Ovary (tissue), 7 donors: ENCODE measurements at regions not wholly inside any gene's neighbourhood (a gene's known extent, or its start where the extent isn't known, plus 50 kb on each side); places are given as distances from the start of the nearest gene placed in this dataset.
A peak's percentile ranks its signal among the peaks of the same experiment; 100 is the strongest.

Source experiments
- DNase-seq, 5 donors: peaks; one replicate each; pipeline ENCODE4 v3.0.0-alpha.2; 2019 to 2020
- H3K27ac ChIP-seq, 2 donors: fragments of 200-600 bp; one replicate each; pipeline versions ENCODE4 v1.5.1 to v1.8.0; 2019 to 2022
- H3K27me3 ChIP-seq: fragments of 200-600 bp; one replicate; pipeline ENCODE4 v1.8.0; 2022
- H3K36me3 ChIP-seq: fragments of 200-600 bp; sonication (generic); one replicate; pipeline ENCODE4 v1.5.1; 2019
- H3K4me1 ChIP-seq: one replicate; pipeline ENCODE4 v1.8.1; 2013; ENCODE audit warnings: mild to moderate bottlenecking, moderate library complexity; ENCODE audit not compliant: insufficient read depth
- H3K4me3 ChIP-seq: fragments of 200-600 bp; sonication (generic); one replicate; pipeline ENCODE4 v1.5.1; 2017
- H3K9me3 ChIP-seq, 2 donors: fragments of 200-600 bp in 1 of 2; sonication (generic) in 1 of 2; one replicate each; pipeline versions ENCODE4 v1.5.1 to v1.8.1; 2013 to 2019; ENCODE audit warnings: mild to moderate bottlenecking in 1 of 2, moderate library complexity in 1 of 2
- EP300 ChIP-seq: sonication (generic); formaldehyde crosslinking; IDR thresholded peaks from one replicate; pipeline ENCODE4 v1.6.1; 2017; ENCODE audit warnings: antibody characterized with exemption
- POLR2A ChIP-seq: fragments of 450-650 bp; IDR thresholded peaks from one replicate; pipeline ENCODE4 v1.6.1; 2017; ENCODE audit warnings: antibody characterized with exemption, mild to moderate bottlenecking, moderate library complexity
- WGBS, 3 donors: extraction: QIAGEN DNeasy Blood & Tissue Kit in 1 of 3; methylation state at CpG; one replicate each; pipeline versions ENCODE4 v1.1.5 to v1.1.7; 2013 to 2017; 5-methylcytosine and 5-hydroxymethylcytosine counted together
- intact Hi-C, 4 donors: fragments of 100-400 bp; cut with DNase I; formaldehyde crosslinking; loops; one replicate each; pipeline versions ENCODE4 v1.11.0 to v1.15.1; 2022 to 2023
- TF ChIP-seq, protein P1 (sequence below), 3 donors: fragments of 450-650 bp in 2 of 3; fragments of 200-600 bp in 1 of 3; IDR thresholded peaks; one replicate each; pipeline versions ENCODE4 v1.5.1 to v1.8.0; 2016 to 2022; ENCODE audit warnings: antibody characterized with exemption in 3 of 3, mild to moderate bottlenecking in 1 of 3
- donor health status: DM: no; HTN: no; CAD: no; lungs with moderate emphysema.
- donor health status: DM: no; HTN: no; CAD: no.
- donor health status: Bipolar disorder and iron deficiency.
- donor health status: DM: no; HTN: no; CAD: no.
- donor health status: DM: yes; HTN: yes; CAD: no.

DNA sequence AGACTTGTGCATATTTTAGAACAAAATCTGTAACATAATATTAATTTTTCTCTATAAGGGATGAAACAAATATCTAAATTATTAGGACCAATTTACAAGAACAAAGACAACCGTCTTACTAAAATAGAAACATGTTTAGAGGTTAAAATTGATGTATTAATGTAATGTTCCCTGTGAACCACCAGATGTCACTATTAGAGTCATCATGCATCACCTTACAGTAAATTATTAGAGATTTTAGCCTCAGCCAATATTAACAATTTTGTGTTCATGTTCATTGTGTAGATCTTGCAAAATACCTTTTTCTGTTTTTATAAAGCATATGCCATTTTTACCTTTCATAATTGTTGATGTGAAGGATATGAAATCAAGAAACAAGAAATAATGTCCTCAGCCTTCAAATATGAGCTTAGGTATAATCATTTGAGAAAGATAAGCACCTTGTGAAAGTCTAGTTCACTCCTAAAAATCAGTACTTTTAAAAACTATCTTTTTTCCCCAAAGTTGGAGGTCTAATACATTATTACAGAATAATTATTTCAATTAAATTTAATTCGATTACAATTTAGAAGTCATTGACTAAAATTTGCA is 344.3 kb upstream of the KCNH7 start:
- TF ChIP-seq, protein P1, sequence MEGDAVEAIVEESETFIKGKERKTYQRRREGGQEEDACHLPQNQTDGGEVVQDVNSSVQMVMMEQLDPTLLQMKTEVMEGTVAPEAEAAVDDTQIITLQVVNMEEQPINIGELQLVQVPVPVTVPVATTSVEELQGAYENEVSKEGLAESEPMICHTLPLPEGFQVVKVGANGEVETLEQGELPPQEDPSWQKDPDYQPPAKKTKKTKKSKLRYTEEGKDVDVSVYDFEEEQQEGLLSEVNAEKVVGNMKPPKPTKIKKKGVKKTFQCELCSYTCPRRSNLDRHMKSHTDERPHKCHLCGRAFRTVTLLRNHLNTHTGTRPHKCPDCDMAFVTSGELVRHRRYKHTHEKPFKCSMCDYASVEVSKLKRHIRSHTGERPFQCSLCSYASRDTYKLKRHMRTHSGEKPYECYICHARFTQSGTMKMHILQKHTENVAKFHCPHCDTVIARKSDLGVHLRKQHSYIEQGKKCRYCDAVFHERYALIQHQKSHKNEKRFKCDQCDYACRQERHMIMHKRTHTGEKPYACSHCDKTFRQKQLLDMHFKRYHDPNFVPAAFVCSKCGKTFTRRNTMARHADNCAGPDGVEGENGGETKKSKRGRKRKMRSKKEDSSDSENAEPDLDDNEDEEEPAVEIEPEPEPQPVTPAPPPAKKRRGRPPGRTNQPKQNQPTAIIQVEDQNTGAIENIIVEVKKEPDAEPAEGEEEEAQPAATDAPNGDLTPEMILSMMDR (IDR thresholded peaks at IDR 0.05) = peak in 2 of 3 donors; percentile 9
- no peak for TF ChIP-seq EP300
- WGBS, 3 donors = 48 to 51% (median 48%) methylated on average over 2 of the region's 2 CpGs
- intact Hi-C loops = no loop called here
- Histone ChIP-seq H3K9me3 (no peaks in the 10 kb centered on the region), H3K27me3 (no peaks in the 10 kb centered on the region), H3K36me3 (no peaks in the 10 kb centered on the region), H3K4me1 (no peaks in the 10 kb centered on the region), H3K4me3 (no peak overlapping the region), H3K27ac (no peak overlapping the region)
- no peak for DNase-seq

DNA sequence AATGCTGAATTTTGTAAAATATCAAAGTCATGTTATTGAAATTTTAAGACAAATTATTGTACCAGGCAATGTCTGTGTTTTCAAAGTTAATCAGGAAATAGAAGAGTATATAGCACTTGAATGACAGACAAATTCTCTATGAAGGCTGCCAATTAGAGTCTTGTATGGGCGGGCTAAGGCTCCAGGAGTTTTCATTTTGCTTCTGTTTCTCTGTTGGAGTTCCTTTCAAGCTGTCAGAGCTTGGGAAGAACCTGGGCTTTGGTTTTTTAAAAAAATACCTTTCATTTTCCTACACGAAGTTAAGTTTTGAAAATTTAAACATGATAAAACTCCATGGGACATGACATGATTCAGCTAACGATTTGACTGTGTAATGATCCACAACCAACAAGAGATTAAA is 339.0 kb upstream of the KCNH7 start:
- intact Hi-C loops = no loop called here

DNA sequence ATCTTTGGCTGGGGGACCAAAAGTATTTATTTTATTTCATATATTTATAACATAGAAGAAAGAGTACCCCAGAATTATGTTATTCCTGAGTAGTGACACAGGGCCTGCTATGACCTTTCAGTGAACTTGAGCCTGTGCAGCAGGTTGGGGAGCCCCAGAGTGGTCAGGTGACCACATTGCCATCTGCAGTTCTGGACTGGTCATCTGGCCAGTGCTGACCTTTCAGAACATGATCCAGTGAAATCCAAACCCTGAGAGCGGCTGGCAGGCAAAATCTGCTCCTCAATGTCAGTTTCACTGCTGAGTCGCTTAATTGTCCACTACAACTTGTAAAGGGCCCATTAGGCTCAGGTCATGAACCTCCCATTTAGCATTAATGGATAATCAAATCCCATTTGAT is 336.7 kb upstream of the KCNH7 start:
- Histone ChIP-seq H3K4me3 (no peak overlapping the region), H3K27ac (no peak overlapping the region), H3K27me3 (no peaks in the 10 kb centered on the region), H3K36me3 (no peaks in the 10 kb centered on the region), H3K4me1 (no peaks in the 10 kb centered on the region), H3K9me3 (no peaks in the 10 kb centered on the region)
- TF ChIP-seq, protein P1 (IDR thresholded peaks at IDR 0.05) = no peak
- TF ChIP-seq EP300 (no peak), POLR2A (no peak)
- intact Hi-C loops = no loop called here
- 90 to 96% (median 94%) methylated on average over 2 of the region's 2 CpGs for WGBS, 3 donors
- no peak for DNase-seq

More for the DNA sequence above, 339.0 kb upstream of the KCNH7 start:
- no peaks in the 10 kb centered on the region for H3K27me3 ChIP-seq
- H3K36me3 ChIP-seq = no peaks in the 10 kb centered on the region
- H3K4me1 ChIP-seq = no peaks in the 10 kb centered on the region
- no peaks in the 10 kb centered on the region for H3K9me3 ChIP-seq
- no peak overlapping the region for H3K4me3 ChIP-seq
- H3K27ac ChIP-seq = no peak overlapping the region
- no peak for DNase-seq
- WGBS, 3 donors = 61 to 69% (median 61%) methylated on average over 3 of the region's 3 CpGs
- no peak for TF ChIP-seq POLR2A
- no peak for TF ChIP-seq EP300
- TF ChIP-seq, protein P1 (IDR thresholded peaks at IDR 0.05) = no peak

DNA sequence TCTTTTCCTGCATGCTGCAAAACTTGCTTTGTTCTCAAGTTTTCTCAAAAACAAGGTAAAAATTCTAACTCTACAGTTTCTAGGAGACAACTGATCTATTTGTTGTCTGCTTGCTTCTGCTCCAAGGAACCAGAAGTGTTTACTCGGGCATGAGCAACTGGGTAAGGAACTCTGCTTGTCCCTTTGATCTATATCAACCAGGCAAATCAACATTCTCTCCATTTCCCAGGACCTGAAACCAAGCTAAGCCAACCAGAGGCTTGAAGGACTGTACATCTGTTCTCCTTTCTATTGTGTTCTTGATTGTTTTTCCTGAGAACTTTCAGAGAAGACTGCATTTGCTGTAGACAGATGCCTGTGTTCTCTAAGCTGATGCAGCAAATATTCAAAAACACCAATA is 335.0 kb upstream of the KCNH7 start:
- H3K4me3 ChIP-seq = no peak overlapping the region
- no peak for TF ChIP-seq EP300
- TF ChIP-seq POLR2A = no peak
- TF ChIP-seq, protein P1 (IDR thresholded peaks at IDR 0.05) = no peak
- 64 to 80% (median 75%) methylated on average over 1 of the region's 1 CpG for WGBS, 3 donors
- DNase-seq = no peak
- no peaks in the 10 kb centered on the region for H3K27me3 ChIP-seq
- no peak overlapping the region for H3K27ac ChIP-seq
- intact Hi-C loops = no loop called here
- H3K4me1 ChIP-seq = no peaks in the 10 kb centered on the region
- no peaks in the 10 kb centered on the region for H3K36me3 ChIP-seq
- H3K9me3 ChIP-seq = no peaks in the 10 kb centered on the region
